ENCODE measurements at regions not wholly inside any gene's neighbourhood (a gene's known extent, or its start where the extent isn't known, plus 50 kb on each side); places are given as distances from the start of the nearest gene placed in this dataset.

GRCh38 chr22:48653306-48653705 is 1174.4 kb downstream of the BRD1 start:
- DNase-seq (ENCODE audit: low read depth), result no peak

GRCh38 chr22:48652796-48653195 is 1174.9 kb downstream of the BRD1 start:
- no peak for DNase-seq (ENCODE audit: low read depth)

GRCh38 chr22:48651981-48652538 is 1175.6 kb downstream of the BRD1 start:
- DNase-seq (ENCODE audit: low read depth), result no peak

GRCh38 chr22:48651036-48651890 is 1176.4 kb downstream of the BRD1 start:
- DNase-seq (ENCODE audit: low read depth), result no peak

DNA sequence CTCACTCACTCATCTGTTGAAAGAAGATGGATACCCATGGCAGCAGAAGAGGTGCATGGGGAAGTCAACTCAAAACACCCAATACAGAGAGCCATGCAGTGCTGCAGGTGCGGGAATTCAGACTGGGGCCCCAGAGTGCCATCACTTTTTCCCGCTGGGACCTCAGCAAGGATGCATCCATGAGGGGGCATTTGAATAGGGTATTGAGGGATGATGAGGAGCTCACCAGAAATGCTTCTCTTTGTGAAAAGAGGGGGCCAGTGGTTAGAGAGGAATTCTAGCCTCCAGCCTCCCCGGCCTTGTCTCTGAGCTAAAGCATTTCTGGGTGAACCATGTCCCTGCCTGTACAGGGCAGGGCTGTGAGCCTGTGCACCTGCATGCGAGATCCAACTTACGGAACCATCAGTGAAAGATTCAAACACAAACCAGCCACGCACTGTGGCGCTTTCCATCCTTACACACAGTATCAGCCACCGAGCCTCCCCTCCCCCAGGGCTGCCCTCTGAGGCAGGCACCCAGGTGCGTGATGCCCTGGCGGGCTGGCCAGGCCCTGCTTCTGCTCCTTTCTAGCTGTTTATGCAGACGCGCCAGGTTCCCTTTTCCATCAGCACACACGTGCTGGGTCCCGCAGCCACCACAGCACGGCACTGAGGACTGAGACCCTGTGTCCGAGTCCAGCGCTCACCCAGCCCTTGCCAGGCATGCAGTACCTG is 1177.2 kb downstream of the BRD1 start:
- no peak for DNase-seq (ENCODE audit: low read depth)

- DNase-seq (ENCODE audit: low read depth), result no peak
These were observed 1178.2 kb downstream of the BRD1 start for GRCh38 chr22:48649466-48649865.

- no peak for DNase-seq (ENCODE audit: low read depth)
These were observed 1178.6 kb downstream of the BRD1 start for GRCh38 chr22:48649031-48649430.

- DNase-seq (ENCODE audit: low read depth), result no peak
These were observed 1179.8 kb downstream of the BRD1 start for GRCh38 chr22:48647606-48648515.

- no peak for DNase-seq (ENCODE audit: low read depth)
These were observed 1180.6 kb downstream of the BRD1 start for GRCh38 chr22:48647051-48647450.

- no peak for DNase-seq (ENCODE audit: low read depth)
These were observed 1181.3 kb downstream of the BRD1 start for GRCh38 chr22:48646216-48646925.

GRCh38 chr22:48645766-48646165 is 1181.9 kb downstream of the BRD1 start:
- DNase-seq (ENCODE audit: low read depth), result no peak

- no peak for DNase-seq (ENCODE audit: low read depth)
These were observed 1182.7 kb downstream of the BRD1 start for GRCh38 chr22:48644997-48645396.

- no peak for DNase-seq (ENCODE audit: low read depth)
These were observed 1183.6 kb downstream of the BRD1 start for GRCh38 chr22:48644108-48644507.

GRCh38 chr22:48643066-48643731 is 1184.5 kb downstream of the BRD1 start:
- no peak for DNase-seq (ENCODE audit: low read depth)

- DNase-seq (ENCODE audit: low read depth), result no peak
These were observed 1185.1 kb downstream of the BRD1 start for GRCh38 chr22:48642550-48642949.

DNA sequence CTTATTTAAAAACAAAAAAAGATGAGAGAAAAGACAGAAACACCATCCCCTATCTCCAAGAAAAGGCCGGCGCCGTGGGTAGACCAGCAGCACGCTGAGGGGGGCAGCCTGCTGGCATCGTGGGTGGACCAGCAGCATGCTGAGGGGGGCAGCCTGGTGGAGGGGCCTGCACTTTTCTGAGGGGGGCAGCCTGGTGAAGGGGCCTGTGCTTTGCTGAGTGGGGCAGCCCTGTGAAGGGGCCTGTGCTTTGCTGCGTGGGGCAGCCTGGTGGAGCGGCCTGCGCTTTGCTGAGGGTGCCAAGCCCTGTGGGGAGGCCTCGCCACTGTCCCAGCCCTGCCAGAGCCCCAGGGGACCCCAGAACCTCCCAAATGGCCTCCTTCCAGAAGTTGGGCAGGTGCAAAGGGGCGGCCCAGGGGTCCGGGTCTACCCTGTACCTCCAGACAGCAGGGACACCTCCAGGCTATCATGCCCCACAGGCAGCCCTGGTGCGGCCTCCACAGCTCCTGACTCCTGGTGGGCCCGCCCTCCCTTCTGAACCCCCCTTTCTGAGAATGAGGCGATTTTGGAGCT is 1185.7 kb downstream of the BRD1 start:
- DNase-seq (ENCODE audit: low read depth), result no peak

- no peak for DNase-seq (ENCODE audit: low read depth)
These were observed 1186.5 kb downstream of the BRD1 start for GRCh38 chr22:48640890-48641841.

DNA sequence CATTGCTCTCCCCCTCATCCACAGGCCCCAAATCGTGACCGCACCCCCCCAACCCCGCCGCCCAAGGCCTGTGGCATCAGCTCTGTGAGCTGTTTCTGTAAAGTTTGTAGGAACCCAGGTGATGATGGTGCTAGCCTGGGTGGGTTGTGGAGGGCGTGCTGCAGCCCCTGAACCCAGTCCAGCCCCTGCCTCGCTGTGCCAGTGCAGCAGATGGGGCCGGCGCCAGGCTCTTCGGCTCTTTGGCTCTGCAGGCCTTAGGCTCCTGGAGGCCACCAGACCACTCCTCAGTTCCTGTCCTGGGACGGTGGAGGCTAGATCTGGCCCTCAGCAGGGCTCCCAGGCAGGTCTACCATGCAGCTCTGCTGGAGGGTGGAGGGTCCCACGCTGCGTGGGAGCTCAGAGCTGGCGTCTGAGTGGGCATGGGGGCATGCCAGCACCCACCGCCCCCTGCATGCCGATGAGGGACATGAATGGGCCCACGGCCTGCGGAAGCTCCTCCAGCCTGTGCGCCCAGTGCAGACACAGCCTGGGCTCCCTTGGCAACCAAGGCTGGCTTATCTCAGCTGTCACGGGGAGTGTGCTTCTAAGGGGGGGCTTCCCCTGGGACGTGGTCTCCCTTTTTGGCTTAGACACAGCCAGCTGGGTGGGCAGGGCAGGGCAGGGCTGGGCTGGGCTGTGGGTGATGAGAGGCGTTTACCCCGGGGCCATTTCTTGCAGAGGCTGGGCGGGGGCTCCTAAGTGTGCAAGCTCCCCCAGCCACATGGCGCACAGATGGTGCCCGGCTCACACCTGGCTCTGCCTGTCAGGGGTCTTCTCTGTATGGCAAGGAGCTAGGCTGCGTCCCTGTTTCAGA is 1187.6 kb downstream of the BRD1 start:
- DNase-seq (ENCODE audit: low read depth), result no peak

All from activated T-helper 1 cell treated with Interleukin-2 at 50 U/mL for 16 hours (primary cell).